Left lung (tissue), 4 donors: ENCODE measurements at regions not wholly inside any gene's neighbourhood (a gene's known extent, or its start where the extent isn't known, plus 50 kb on each side); places are given as distances from the start of the nearest gene placed in this dataset.

ENCODE experiments used
- ATAC-seq: fragments of 200-7000 bp; cut with Tn5 transposase; one replicate; pipeline ENCODE4 v1.9.1; 2020; ENCODE audit warnings: moderate library complexity
- DNase-seq, 4 donors: peaks; one replicate each; pipeline ENCODE4 v3.0.0-alpha.2; 2013 to 2020
- H3K27ac ChIP-seq, 2 donors: fragments of 200-600 bp; sonication (generic) in 1 of 2; one replicate each; pipeline versions ENCODE4 v1.5.0 to v1.8.0; 2020 to 2021
- H3K27me3 ChIP-seq, 2 donors: fragments of 200-600 bp; sonication (generic) in 1 of 2; one replicate each; pipeline versions ENCODE4 v1.5.0 to v1.8.0; 2020 to 2021
- H3K36me3 ChIP-seq, 2 donors: fragments of 200-600 bp; sonication (generic) in 1 of 2; one replicate each; pipeline versions ENCODE4 v1.5.0 to v1.8.0; 2020 to 2021
- H3K4me1 ChIP-seq, 2 donors: fragments of 200-600 bp; one replicate each; pipeline ENCODE4 v1.8.0; 2021
- H3K4me3 ChIP-seq, 2 donors: fragments of 200-600 bp; sonication (generic) in 1 of 2; one replicate each; pipeline versions ENCODE4 v1.5.0 to v1.8.0; 2020 to 2021; ENCODE audit warnings: mild to moderate bottlenecking in 1 of 2
- H3K9me3 ChIP-seq, 2 donors: fragments of 200-600 bp; sonication (generic) in 1 of 2; one replicate each; pipeline versions ENCODE4 v1.5.0 to v1.8.0; 2020 to 2021
- intact Hi-C, 2 donors: fragments of 100-400 bp; cut with DNase I; formaldehyde crosslinking; loops; one replicate each; pipeline versions ENCODE4 v1.11.2 to v1.14.2; 2022
- TF ChIP-seq, protein P1 (sequence below), 2 donors: fragments of 200-600 bp; sonication (generic) in 1 of 2; IDR thresholded peaks; one replicate each; pipeline versions ENCODE4 v1.5.0 to v1.8.0; 2021; ENCODE audit warnings: antibody characterized with exemption in 2 of 2
- donor health status: DM: no; HTN: yes; CAD: no.
- donor health status: DM: no; HTN: no; CAD: no.

DNA sequence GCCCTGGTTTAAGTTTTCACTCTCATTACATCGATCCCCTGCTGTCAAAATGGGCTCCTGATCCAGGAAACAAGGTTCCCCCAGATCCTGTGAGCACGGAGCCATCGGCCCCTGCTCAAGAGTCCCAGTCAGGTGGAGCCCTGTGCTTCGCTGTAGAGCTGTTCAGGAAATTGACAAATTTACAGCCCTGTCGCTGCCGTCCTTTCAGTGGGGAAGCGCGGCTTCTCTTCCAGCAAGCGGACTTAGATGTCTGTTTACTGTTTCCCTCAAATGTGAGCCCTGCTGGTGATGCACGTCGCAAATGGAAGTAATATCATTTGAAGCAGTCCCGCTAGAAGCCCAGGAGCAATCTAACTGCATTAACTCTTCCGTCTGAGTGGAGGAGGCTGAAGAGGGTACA is 760.9 kb upstream of the WWC1 start:
- intact Hi-C loops, result no loop called here
- no peak overlapping the region for H3K4me3 ChIP-seq
- TF ChIP-seq, protein P1, sequence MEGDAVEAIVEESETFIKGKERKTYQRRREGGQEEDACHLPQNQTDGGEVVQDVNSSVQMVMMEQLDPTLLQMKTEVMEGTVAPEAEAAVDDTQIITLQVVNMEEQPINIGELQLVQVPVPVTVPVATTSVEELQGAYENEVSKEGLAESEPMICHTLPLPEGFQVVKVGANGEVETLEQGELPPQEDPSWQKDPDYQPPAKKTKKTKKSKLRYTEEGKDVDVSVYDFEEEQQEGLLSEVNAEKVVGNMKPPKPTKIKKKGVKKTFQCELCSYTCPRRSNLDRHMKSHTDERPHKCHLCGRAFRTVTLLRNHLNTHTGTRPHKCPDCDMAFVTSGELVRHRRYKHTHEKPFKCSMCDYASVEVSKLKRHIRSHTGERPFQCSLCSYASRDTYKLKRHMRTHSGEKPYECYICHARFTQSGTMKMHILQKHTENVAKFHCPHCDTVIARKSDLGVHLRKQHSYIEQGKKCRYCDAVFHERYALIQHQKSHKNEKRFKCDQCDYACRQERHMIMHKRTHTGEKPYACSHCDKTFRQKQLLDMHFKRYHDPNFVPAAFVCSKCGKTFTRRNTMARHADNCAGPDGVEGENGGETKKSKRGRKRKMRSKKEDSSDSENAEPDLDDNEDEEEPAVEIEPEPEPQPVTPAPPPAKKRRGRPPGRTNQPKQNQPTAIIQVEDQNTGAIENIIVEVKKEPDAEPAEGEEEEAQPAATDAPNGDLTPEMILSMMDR (IDR thresholded peaks at IDR 0.05), result no peak
- ATAC-seq (no peak), DNase-seq (no peak)
- H3K4me1 ChIP-seq, result no peaks in the 10 kb centered on the region
- H3K9me3 ChIP-seq, result no peaks in the 10 kb centered on the region
- H3K36me3 ChIP-seq, result no peaks in the 10 kb centered on the region
- H3K27ac ChIP-seq, result no peak overlapping the region
- no peaks in the 10 kb centered on the region for H3K27me3 ChIP-seq

DNA sequence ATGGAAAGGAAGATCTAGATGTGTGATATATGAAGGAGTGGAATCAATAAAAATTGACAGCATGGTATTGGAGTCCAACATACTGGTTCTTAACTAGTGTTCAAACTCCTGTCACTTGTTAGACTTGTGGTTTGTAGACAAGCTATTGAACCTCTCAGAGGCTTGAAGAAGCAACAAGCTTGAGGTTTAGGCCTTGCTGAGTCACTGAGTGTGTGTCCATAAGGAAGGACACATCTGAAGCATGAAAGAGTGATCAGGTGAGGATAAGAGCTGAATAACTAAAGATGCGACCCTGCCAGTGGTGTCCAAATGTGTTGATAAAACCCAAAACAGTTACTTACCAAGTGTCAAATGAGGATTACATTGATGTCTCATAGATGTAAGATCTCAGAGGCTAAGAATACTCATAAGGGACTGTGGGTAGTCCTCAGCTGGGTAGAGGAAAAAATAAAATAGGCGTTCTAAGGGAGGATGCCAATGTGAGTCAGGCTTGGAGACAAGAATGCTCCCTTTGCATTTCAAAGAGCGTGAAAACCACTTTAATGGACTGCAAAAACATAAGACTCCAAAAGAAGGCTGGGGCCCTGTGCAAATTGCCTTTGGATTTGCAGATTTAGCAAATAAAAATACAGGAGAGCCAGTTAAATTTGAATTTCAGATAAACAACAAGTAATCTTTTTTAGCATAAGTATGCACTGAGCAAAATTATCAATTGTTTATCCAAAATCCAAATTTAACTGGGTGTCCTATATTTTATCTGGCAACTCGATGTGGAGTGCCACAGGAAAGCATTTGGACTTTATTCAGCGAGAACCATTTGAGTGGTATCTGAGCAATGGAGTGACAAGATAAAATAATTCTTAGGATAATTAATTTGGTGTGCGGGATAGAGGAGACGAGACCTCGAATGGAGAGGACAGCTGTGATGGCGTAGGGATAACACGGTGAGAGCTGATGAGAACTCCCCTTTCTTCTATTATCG is 757.3 kb upstream of the WWC1 start:
- H3K9me3 ChIP-seq, result no peaks in the 10 kb centered on the region
- intact Hi-C loops, result no loop called here
- no peak overlapping the region for H3K4me3 ChIP-seq
- no peak for DNase-seq
- H3K27ac ChIP-seq, result no peak overlapping the region
- H3K36me3 ChIP-seq, result no peaks in the 10 kb centered on the region
- no peaks in the 10 kb centered on the region for H3K4me1 ChIP-seq
- H3K27me3 ChIP-seq, result no peaks in the 10 kb centered on the region
- no peak for ATAC-seq
- TF ChIP-seq, protein P1 (IDR thresholded peaks at IDR 0.05), result no peak

DNA sequence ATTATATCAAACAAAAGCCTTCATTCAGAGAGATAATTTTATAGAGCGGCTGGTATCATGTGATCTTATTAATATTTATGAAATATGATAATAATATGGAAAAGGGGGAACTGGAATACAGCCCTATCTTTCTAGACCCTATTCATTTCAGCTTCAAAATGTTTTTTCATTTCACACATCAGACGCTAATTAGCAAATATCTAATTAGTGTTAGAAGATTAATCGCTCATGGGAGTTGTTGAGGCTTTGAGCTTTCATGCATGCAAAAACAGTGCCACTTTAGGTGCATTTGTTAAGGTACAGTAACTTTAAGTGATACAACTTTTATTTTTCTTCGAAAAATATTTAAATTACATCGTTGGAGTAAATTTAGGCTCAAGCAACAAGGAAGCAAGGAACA is 751.7 kb upstream of the WWC1 start:
- Histone ChIP-seq H3K36me3 (no peaks in the 10 kb centered on the region), H3K4me1 (no peaks in the 10 kb centered on the region), H3K27me3 (no peaks in the 10 kb centered on the region), H3K9me3 (no peaks in the 10 kb centered on the region), H3K4me3 (no peak overlapping the region), H3K27ac (no peak overlapping the region)
- no peak for DNase-seq
- TF ChIP-seq, protein P1 (IDR thresholded peaks at IDR 0.05), result no peak
- intact Hi-C loops, result no loop called here
- ATAC-seq, result no peak

DNA sequence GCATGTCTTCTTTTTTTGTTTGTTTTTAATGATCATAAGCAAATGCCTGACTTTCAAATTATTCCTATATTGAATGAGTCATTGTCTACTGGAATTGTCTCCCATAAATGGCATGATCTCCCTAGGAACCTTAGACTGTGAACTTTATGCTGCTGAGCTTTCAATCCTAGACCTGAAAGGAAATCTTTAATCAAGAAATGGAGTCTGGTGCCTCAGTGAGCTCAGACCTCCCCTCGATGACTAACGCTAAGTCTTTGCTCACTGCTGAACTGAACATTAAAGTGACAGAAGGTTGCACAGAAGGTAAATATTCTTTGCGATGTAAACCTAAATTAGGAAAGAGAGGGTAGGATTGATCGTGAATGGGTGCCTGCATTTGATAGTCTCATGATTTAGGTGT is 745.2 kb upstream of the WWC1 start:
- Histone ChIP-seq H3K9me3 (no peaks in the 10 kb centered on the region), H3K27ac (no peak overlapping the region), H3K27me3 (no peaks in the 10 kb centered on the region), H3K4me3 (no peak overlapping the region), H3K4me1 (no peaks in the 10 kb centered on the region), H3K36me3 (no peaks in the 10 kb centered on the region)
- DNase-seq, result no peak
- intact Hi-C loops, result no loop called here
- TF ChIP-seq, protein P1 (IDR thresholded peaks at IDR 0.05), result no peak
- no peak for ATAC-seq

DNA sequence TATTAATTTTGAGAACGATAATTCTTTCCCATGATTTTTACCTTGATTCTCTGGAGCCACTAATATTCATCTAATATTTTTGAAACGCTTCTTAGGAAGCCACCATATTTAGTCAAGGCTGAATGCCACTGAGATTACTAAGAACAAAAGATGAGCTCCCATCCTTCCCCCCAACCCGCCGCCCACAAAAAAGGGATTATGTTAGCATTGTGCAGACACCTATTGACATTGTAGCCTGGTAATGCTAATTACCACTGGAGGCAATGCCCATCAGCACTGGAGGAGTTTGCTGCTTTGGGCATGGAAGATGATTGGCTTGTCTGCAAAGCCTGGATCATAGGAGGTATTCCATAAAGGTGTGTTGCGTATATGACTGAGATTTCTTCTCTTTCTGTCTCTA is 739.1 kb upstream of the WWC1 start:
- no peak for DNase-seq
- Histone ChIP-seq H3K4me1 (no peaks in the 10 kb centered on the region), H3K36me3 (no peaks in the 10 kb centered on the region), H3K27me3 (no peaks in the 10 kb centered on the region), H3K9me3 (no peaks in the 10 kb centered on the region), H3K4me3 (no peak overlapping the region), H3K27ac (no peak overlapping the region)
- intact Hi-C loops, result no loop called here
- TF ChIP-seq, protein P1 (IDR thresholded peaks at IDR 0.05), result no peak
- no peak for ATAC-seq
